ENCODE measurements at regions not wholly inside any gene's neighbourhood (a gene's known extent, or its start where the extent isn't known, plus 50 kb on each side); places are given as distances from the start of the nearest gene placed in this dataset.

DNA sequence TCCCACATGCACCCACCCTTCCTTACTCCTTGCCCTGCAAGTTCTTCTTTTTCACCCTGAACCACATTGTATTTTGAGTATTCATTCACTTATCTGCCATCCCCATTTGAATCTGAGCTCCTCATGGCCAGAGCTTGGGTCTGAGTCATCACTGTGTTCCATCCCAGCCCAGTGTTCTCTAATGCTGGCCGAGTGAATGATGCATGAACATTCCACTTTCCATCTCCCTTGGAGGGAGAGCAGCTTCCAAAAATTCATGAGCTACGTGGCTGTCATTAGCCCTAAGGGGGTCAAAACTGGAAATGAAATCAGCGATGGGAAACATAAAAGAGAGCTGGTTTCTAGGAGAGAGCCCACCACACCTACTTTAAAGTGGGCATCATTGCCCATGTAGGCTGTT, 187.0 kb upstream of the USP24 start:
- Histone ChIP-seq H3K4me2 (ENCODE audit: insufficient read depth in 1 of 2, low read depth in 2 of 2, low read length in 2 of 2) (no peak overlapping the region), H3K23me2 (ENCODE audit: low read depth, low read length) (no peaks in the 10 kb centered on the region), H3K23ac (ENCODE audit: insufficient read length) (no peak overlapping the region), H2AFZ (ENCODE audit: low read length) (no peak overlapping the region), H3K56ac (replicated peaks; ENCODE audit: insufficient read length, low read depth, low read length) (no peak overlapping the region), H4K8ac (ENCODE audit: extremely low read depth, insufficient read depth, low read length) (no peak overlapping the region), H3K27me3 (replicated peaks in 1 of 4; ENCODE audit: control insufficient read depth in 3 of 4, extremely low read depth in 1 of 4, insufficient read depth in 3 of 4, low read length in 3 of 4) (no peaks in the 10 kb centered on the region), H3K9me3 (ENCODE audit: insufficient read depth in 2 of 2, low read depth in 1 of 2, low read length in 1 of 2) (no peaks in the 10 kb centered on the region), H2BK5ac (ENCODE audit: low read depth, low read length) (no peak overlapping the region), H3K27ac (ENCODE audit: low read depth, low read length) (no peak overlapping the region), H3K4me1 (replicated peaks in 1 of 4; ENCODE audit: control insufficient read depth in 3 of 4, insufficient read depth in 4 of 4, low read length in 3 of 4) (no peaks in the 10 kb centered on the region), H2BK15ac (ENCODE audit: low read length) (no peak overlapping the region), H2BK20ac (ENCODE audit: low read length) (no peak overlapping the region), H3K9ac (replicated peaks in 1 of 4; ENCODE audit: extremely low read depth in 1 of 4, low read depth in 3 of 4, low read length in 3 of 4) (no peak overlapping the region), H4K91ac (replicated peaks; ENCODE audit: insufficient read length, low read length) (no peak overlapping the region), H3K4ac (replicated peaks; ENCODE audit: insufficient read length, low read depth, low read length) (no peak overlapping the region), H4K20me1 (replicated peaks in 1 of 2; ENCODE audit: control insufficient read depth in 1 of 2, insufficient read depth in 2 of 2, low read length in 2 of 2) (no peaks in the 10 kb centered on the region), H2AK5ac (ENCODE audit: low read depth, low read length) (no peak overlapping the region), H3K36me3 (ENCODE audit: control insufficient read depth in 2 of 4, insufficient read depth in 4 of 4, low read length in 3 of 4) (no peaks in the 10 kb centered on the region), H3K18ac (ENCODE audit: extremely low read depth, low read length) (no peak overlapping the region), H3K79me1 (ENCODE audit: low read depth, low read length) (no peaks in the 10 kb centered on the region), H3K14ac (ENCODE audit: insufficient read length) (no peak overlapping the region), H2BK12ac (ENCODE audit: low read depth, low read length) (no peak overlapping the region), H2BK120ac (replicated peaks; ENCODE audit: low read depth, low read length) (no peak overlapping the region), H4K5ac (ENCODE audit: insufficient read length, low read depth, low read length) (no peak overlapping the region), H3K79me2 (ENCODE audit: control insufficient read depth in 1 of 2, insufficient read depth in 2 of 2, low read length in 2 of 2) (no peaks in the 10 kb centered on the region), H3K4me3 (ENCODE audit: extremely low read depth in 1 of 4, insufficient read depth in 2 of 4, low read depth in 3 of 4, low read length in 4 of 4) (no peak overlapping the region)
- 88% methylated on average over 3 of the region's 3 CpGs; no CpG with 5 or more reads in 1 of the 2 experiments for WGBS, 2 experiments (ENCODE audit: extremely low coverage in 1 of 2, insufficient coverage in 1 of 2, insufficient read length in 1 of 2, insufficient replicate concordance in 2 of 2, low coverage in 1 of 2, low lambda C conversion rate in 2 of 2, missing lambda C conversion rate in 1 of 2)
- ChIA-PET CTCF (ENCODE audit: partially characterized antibody) (interaction anchor here (0.6 to 1.1 kb wide), 6 partner anchors 17 to 830 kb away, joined by 3 to 5 read pairs (median 3); no protein-coding TSS in a partner anchor), POLR2A (ENCODE audit: partially characterized antibody) (no interaction called here)
- DNase-seq (ENCODE audit: low read depth in 1 of 2, low spot score in 2 of 2), result no peak
- FAIRE-seq, result no peak
- TF ChIP-seq SP4 (IDR thresholded peaks at IDR 0.05; ENCODE audit: low read length), result no peak
